HL-60 (cell line): ENCODE measurements at regions not wholly inside any gene's neighbourhood (a gene's known extent, or its start where the extent isn't known, plus 50 kb on each side); places are given as distances from the start of the nearest gene placed in this dataset.

Source experiments
- TF ChIP-seq, protein P1 (sequence below): IDR thresholded peaks from 2 replicates; pipeline ENCODE4 v1.6.1; 2012; ENCODE audit warnings: low read depth; ENCODE audit not compliant: insufficient replicate concordance
- TF ChIP-seq, protein P2 (sequence below): IDR thresholded peaks from one replicate; pipeline ENCODE4 v1.5.1; 2011; ENCODE audit warnings: low read length, control low read depth, inconsistent platforms; ENCODE audit not compliant: insufficient read depth

DNA sequence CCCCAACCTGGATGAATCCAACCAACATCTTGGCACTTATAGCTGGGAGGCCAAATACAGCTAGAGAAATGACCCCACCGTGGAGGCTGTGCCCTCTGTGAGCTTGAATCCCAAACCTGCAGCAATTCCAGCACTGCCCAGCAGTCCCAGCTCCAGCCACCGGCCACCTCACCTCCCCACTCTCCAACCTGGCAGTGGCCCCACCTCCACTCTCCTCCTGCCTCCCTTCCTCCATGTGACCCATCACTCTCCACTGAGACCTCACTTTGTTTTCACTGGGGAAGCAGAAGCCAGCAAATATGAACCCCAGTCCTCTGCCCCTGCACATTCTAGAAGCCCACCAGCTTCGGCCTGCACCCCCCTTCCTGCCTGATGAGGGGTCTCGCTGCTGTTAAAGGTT lies 79.7 kb upstream of the LINGO1 start:
- TF ChIP-seq, protein P1, sequence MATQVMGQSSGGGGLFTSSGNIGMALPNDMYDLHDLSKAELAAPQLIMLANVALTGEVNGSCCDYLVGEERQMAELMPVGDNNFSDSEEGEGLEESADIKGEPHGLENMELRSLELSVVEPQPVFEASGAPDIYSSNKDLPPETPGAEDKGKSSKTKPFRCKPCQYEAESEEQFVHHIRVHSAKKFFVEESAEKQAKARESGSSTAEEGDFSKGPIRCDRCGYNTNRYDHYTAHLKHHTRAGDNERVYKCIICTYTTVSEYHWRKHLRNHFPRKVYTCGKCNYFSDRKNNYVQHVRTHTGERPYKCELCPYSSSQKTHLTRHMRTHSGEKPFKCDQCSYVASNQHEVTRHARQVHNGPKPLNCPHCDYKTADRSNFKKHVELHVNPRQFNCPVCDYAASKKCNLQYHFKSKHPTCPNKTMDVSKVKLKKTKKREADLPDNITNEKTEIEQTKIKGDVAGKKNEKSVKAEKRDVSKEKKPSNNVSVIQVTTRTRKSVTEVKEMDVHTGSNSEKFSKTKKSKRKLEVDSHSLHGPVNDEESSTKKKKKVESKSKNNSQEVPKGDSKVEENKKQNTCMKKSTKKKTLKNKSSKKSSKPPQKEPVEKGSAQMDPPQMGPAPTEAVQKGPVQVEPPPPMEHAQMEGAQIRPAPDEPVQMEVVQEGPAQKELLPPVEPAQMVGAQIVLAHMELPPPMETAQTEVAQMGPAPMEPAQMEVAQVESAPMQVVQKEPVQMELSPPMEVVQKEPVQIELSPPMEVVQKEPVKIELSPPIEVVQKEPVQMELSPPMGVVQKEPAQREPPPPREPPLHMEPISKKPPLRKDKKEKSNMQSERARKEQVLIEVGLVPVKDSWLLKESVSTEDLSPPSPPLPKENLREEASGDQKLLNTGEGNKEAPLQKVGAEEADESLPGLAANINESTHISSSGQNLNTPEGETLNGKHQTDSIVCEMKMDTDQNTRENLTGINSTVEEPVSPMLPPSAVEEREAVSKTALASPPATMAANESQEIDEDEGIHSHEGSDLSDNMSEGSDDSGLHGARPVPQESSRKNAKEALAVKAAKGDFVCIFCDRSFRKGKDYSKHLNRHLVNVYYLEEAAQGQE, result no peak
- TF ChIP-seq, protein P2, sequence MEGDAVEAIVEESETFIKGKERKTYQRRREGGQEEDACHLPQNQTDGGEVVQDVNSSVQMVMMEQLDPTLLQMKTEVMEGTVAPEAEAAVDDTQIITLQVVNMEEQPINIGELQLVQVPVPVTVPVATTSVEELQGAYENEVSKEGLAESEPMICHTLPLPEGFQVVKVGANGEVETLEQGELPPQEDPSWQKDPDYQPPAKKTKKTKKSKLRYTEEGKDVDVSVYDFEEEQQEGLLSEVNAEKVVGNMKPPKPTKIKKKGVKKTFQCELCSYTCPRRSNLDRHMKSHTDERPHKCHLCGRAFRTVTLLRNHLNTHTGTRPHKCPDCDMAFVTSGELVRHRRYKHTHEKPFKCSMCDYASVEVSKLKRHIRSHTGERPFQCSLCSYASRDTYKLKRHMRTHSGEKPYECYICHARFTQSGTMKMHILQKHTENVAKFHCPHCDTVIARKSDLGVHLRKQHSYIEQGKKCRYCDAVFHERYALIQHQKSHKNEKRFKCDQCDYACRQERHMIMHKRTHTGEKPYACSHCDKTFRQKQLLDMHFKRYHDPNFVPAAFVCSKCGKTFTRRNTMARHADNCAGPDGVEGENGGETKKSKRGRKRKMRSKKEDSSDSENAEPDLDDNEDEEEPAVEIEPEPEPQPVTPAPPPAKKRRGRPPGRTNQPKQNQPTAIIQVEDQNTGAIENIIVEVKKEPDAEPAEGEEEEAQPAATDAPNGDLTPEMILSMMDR, result no peak
